ENCODE measurements at regions not wholly inside any gene's neighbourhood (a gene's known extent, or its start where the extent isn't known, plus 50 kb on each side); places are given as distances from the start of the nearest gene placed in this dataset.

GRCh38 chr1:243996223-243996622, 54.9 kb upstream of the ZBTB18 start:
- no peaks in the 10 kb centered on the region for H3K4me1 ChIP-seq (ENCODE audit: insufficient read depth)
- no peak for DNase-seq (ENCODE audit: extremely low spot score)
- no peak overlapping the region for H3K27ac ChIP-seq (ENCODE audit: low read depth)
- no peaks in the 10 kb centered on the region for H3K36me3 ChIP-seq (ENCODE audit: insufficient read depth)
- no peak overlapping the region for H3K4me3 ChIP-seq (ENCODE audit: low read depth, low read length)

- WGBS = 59% methylated on average over 3 of the region's 3 CpGs
- Histone ChIP-seq H3K4me1 (ENCODE audit: insufficient read depth) (no peaks in the 10 kb centered on the region), H3K4me3 (ENCODE audit: low read depth, low read length) (no peak overlapping the region), H3K27ac (ENCODE audit: low read depth) (no peak overlapping the region), H3K36me3 (ENCODE audit: insufficient read depth) (no peaks in the 10 kb centered on the region)
- DNase-seq (ENCODE audit: extremely low spot score) = no peak
Measured at GRCh38 chr1:243991650-243992049, 59.4 kb upstream of the ZBTB18 start.

- no peak overlapping the region for H3K27ac ChIP-seq (ENCODE audit: low read depth)
- no peak overlapping the region for H3K4me3 ChIP-seq (ENCODE audit: low read depth, low read length)
- DNase-seq (ENCODE audit: extremely low spot score) = no peak
- H3K4me1 ChIP-seq (ENCODE audit: insufficient read depth) = no peaks in the 10 kb centered on the region
- WGBS = 94% methylated on average over 10 of the region's 10 CpGs
- H3K36me3 ChIP-seq (ENCODE audit: insufficient read depth) = no peaks in the 10 kb centered on the region
Measured at GRCh38 chr1:243984788-243985187, 66.3 kb upstream of the ZBTB18 start.

GRCh38 chr1:243982447-243983018, 68.5 kb upstream of the ZBTB18 start:
- peaks cover 1% of the 10 kb centered on the region for H3K4me1 ChIP-seq (ENCODE audit: insufficient read depth)
- no peak overlapping the region for H3K27ac ChIP-seq (ENCODE audit: low read depth)
- DNase-seq (ENCODE audit: extremely low spot score) = no peak
- H3K4me3 ChIP-seq (ENCODE audit: low read depth, low read length) = no peak overlapping the region
- H3K36me3 ChIP-seq (ENCODE audit: insufficient read depth) = no peaks in the 10 kb centered on the region
- 50% methylated on average over 7 of the region's 7 CpGs for WGBS

- H3K4me1 ChIP-seq (ENCODE audit: insufficient read depth) = peaks cover 1% of the 10 kb centered on the region
- no peak overlapping the region for H3K4me3 ChIP-seq (ENCODE audit: low read depth, low read length)
- no peak for DNase-seq (ENCODE audit: extremely low spot score)
- H3K36me3 ChIP-seq (ENCODE audit: insufficient read depth) = no peaks in the 10 kb centered on the region
- 95% methylated on average over 3 of the region's 3 CpGs for whole genome bisulfite sequencing
- H3K27ac ChIP-seq (ENCODE audit: low read depth) = no peak overlapping the region
Measured at GRCh38 chr1:243980471-243980870, 70.6 kb upstream of the ZBTB18 start.

- H3K4me1 ChIP-seq (ENCODE audit: insufficient read depth) = peaks cover 1% of the 10 kb centered on the region
- DNase-seq (ENCODE audit: extremely low spot score) = no peak
- H3K36me3 ChIP-seq (ENCODE audit: insufficient read depth) = no peaks in the 10 kb centered on the region
- H3K27ac ChIP-seq (ENCODE audit: low read depth) = no peak overlapping the region
- H3K4me3 ChIP-seq (ENCODE audit: low read depth, low read length) = no peak overlapping the region
Measured at GRCh38 chr1:243980071-243980470, 71.0 kb upstream of the ZBTB18 start.

- no peaks in the 10 kb centered on the region for H3K36me3 ChIP-seq (ENCODE audit: insufficient read depth)
- WGBS = 94% methylated on average over 18 of the region's 18 CpGs
- no peak for DNase-seq (ENCODE audit: extremely low spot score)
- peaks cover 1% of the 10 kb centered on the region for H3K4me1 ChIP-seq (ENCODE audit: insufficient read depth)
- H3K4me3 ChIP-seq (ENCODE audit: low read depth, low read length) = no peak overlapping the region
- no peak overlapping the region for H3K27ac ChIP-seq (ENCODE audit: low read depth)
Measured at GRCh38 chr1:243979396-243979795, 71.7 kb upstream of the ZBTB18 start.

- WGBS = 71% methylated on average over 5 of the region's 5 CpGs
Measured at GRCh38 chr1:243977094-243977493, 74.0 kb upstream of the ZBTB18 start.

GRCh38 chr1:243974451-243975292, 76.4 kb upstream of the ZBTB18 start:
- H3K4me3 ChIP-seq (ENCODE audit: low read depth, low read length) = no peak overlapping the region
- DNase-seq (ENCODE audit: extremely low spot score) = peak; percentile 18
- WGBS = 73% methylated on average over 10 of the region's 10 CpGs
- H3K4me1 ChIP-seq (ENCODE audit: insufficient read depth) = peaks cover 1% of the 10 kb centered on the region
- H3K36me3 ChIP-seq (ENCODE audit: insufficient read depth) = no peaks in the 10 kb centered on the region
- no peak overlapping the region for H3K27ac ChIP-seq (ENCODE audit: low read depth)

More at GRCh38 chr1:243977094-243977493, 74.0 kb upstream of the ZBTB18 start:
- DNase-seq (ENCODE audit: extremely low spot score) = no peak
- H3K4me1 ChIP-seq (ENCODE audit: insufficient read depth) = peaks cover 1% of the 10 kb centered on the region
- H3K36me3 ChIP-seq (ENCODE audit: insufficient read depth) = no peaks in the 10 kb centered on the region
- H3K4me3 ChIP-seq (ENCODE audit: low read depth, low read length) = no peak overlapping the region
- no peak overlapping the region for H3K27ac ChIP-seq (ENCODE audit: low read depth)

- Histone ChIP-seq H3K4me3 (ENCODE audit: low read depth, low read length) (no peak overlapping the region), H3K27ac (ENCODE audit: low read depth) (no peak overlapping the region), H3K36me3 (ENCODE audit: insufficient read depth) (no peaks in the 10 kb centered on the region), H3K4me1 (ENCODE audit: insufficient read depth) (peaks cover 1% of the 10 kb centered on the region)
- WGBS = 78% methylated on average over 4 of the region's 4 CpGs
- no peak for DNase-seq (ENCODE audit: extremely low spot score)
Measured at GRCh38 chr1:243973169-243973568, 77.9 kb upstream of the ZBTB18 start.

GRCh38 chr1:243970077-243970476, 81.0 kb upstream of the ZBTB18 start:
- no peaks in the 10 kb centered on the region for H3K36me3 ChIP-seq (ENCODE audit: insufficient read depth)
- H3K27ac ChIP-seq (ENCODE audit: low read depth) = no peak overlapping the region
- H3K4me1 ChIP-seq (ENCODE audit: insufficient read depth) = no peaks in the 10 kb centered on the region
- 67% methylated on average over 2 of the region's 2 CpGs for WGBS
- H3K4me3 ChIP-seq (ENCODE audit: low read depth, low read length) = no peak overlapping the region
- DNase-seq (ENCODE audit: extremely low spot score) = no peak

GRCh38 chr1:243968413-243968812, 82.7 kb upstream of the ZBTB18 start:
- Histone ChIP-seq H3K4me1 (ENCODE audit: insufficient read depth) (no peaks in the 10 kb centered on the region), H3K36me3 (ENCODE audit: insufficient read depth) (no peaks in the 10 kb centered on the region), H3K4me3 (ENCODE audit: low read depth, low read length) (no peak overlapping the region), H3K27ac (ENCODE audit: low read depth) (no peak overlapping the region)
- WGBS = 41% methylated on average over 5 of the region's 5 CpGs
- DNase-seq (ENCODE audit: extremely low spot score) = no peak

GRCh38 chr1:243964915-243965314, 86.2 kb upstream of the ZBTB18 start:
- no peak overlapping the region for H3K27ac ChIP-seq (ENCODE audit: low read depth)
- 89% methylated on average over 2 of the region's 2 CpGs for WGBS

GRCh38 chr1:243963571-243963970, 87.5 kb upstream of the ZBTB18 start:
- 82% methylated on average over 3 of the region's 3 CpGs for WGBS
- H3K4me1 ChIP-seq (ENCODE audit: insufficient read depth) = no peaks in the 10 kb centered on the region
- H3K4me3 ChIP-seq (ENCODE audit: low read depth, low read length) = no peak overlapping the region
- DNase-seq (ENCODE audit: extremely low spot score) = no peak
- no peaks in the 10 kb centered on the region for H3K36me3 ChIP-seq (ENCODE audit: insufficient read depth)
- H3K27ac ChIP-seq (ENCODE audit: low read depth) = no peak overlapping the region

More at GRCh38 chr1:243964915-243965314, 86.2 kb upstream of the ZBTB18 start:
- Histone ChIP-seq H3K4me3 (ENCODE audit: low read depth, low read length) (no peak overlapping the region), H3K4me1 (ENCODE audit: insufficient read depth) (no peaks in the 10 kb centered on the region), H3K36me3 (ENCODE audit: insufficient read depth) (no peaks in the 10 kb centered on the region)
- no peak for DNase-seq (ENCODE audit: extremely low spot score)

All from urinary bladder (tissue), 3 donors.